ENCODE measurements at regions not wholly inside any gene's neighbourhood (a gene's known extent, or its start where the extent isn't known, plus 50 kb on each side); places are given as distances from the start of the nearest gene placed in this dataset.

- Histone ChIP-seq H3K4me1 (ENCODE audit: control insufficient read depth, insufficient read depth, low read length) (no peaks in the 10 kb centered on the region), H3K36me3 (ENCODE audit: control insufficient read depth in 2 of 2, insufficient read depth in 1 of 2, low read length in 2 of 2) (no peaks in the 10 kb centered on the region), H3K9me3 (ENCODE audit: control insufficient read depth, insufficient read depth, low read depth, low read length) (no peaks in the 10 kb centered on the region), H3K4me3 (ENCODE audit: low read depth, low read length) (no peak overlapping the region), H3K27ac (ENCODE audit: extremely low read depth, low read depth, low read length) (no peak overlapping the region)
- ChIA-PET POLR2A (no interaction called here), CTCF (interaction anchor here (1.5 kb wide), 1 partner anchor 478 kb away, joined by 3 read pairs; no protein-coding TSS in a partner anchor)
- TF ChIP-seq ZNF624 (tag by site-specific recombination; IDR thresholded peaks at IDR 0.05): no peak
- TF ChIP-seq ZNF211 (tag by site-specific recombination; IDR thresholded peaks at IDR 0.05; ENCODE audit: low read depth): no peak
- no peak for TF ChIP-seq ZNF571 (tag by site-specific recombination; IDR thresholded peaks at IDR 0.05)
- TF ChIP-seq ZNF580 (tag by site-specific recombination; IDR thresholded peaks at IDR 0.05): no peak
- no peak for TF ChIP-seq ZNF473 (tag by site-specific recombination; IDR thresholded peaks at IDR 0.05)
- TF ChIP-seq ZNF596 (tag by site-specific recombination; IDR thresholded peaks at IDR 0.05): no peak
- TF ChIP-seq MYNN (tag by site-specific recombination; IDR thresholded peaks at IDR 0.05; ENCODE audit: borderline replicate concordance): no peak
- no peak for TF ChIP-seq ZNF354C (tag by site-specific recombination; IDR thresholded peaks at IDR 0.05; ENCODE audit: borderline replicate concordance, low read depth)
- TF ChIP-seq ZNF157 (tag by site-specific recombination; IDR thresholded peaks at IDR 0.05): no peak
- no peak for TF ChIP-seq ZNF785 (tag by site-specific recombination; IDR thresholded peaks at IDR 0.05)
- no peak for TF ChIP-seq ZBTB26 (tag by site-specific recombination; optimal IDR thresholded peaks at IDR 0.05)
- TF ChIP-seq ZNF791 (tag by site-specific recombination; IDR thresholded peaks at IDR 0.05): no peak
- no peak for TF ChIP-seq ZNF19 (tag by site-specific recombination; IDR thresholded peaks at IDR 0.05; ENCODE audit: low read depth)
These were observed 55.4 kb upstream of the GREM2 start for GRCh38 chr1:240667351-240667750.

- POLR2A ChIA-PET: no interaction called here
- H3K36me3 ChIP-seq (ENCODE audit: control insufficient read depth in 2 of 2, insufficient read depth in 1 of 2, low read length in 2 of 2): no peaks in the 10 kb centered on the region
- H3K4me1 ChIP-seq (ENCODE audit: control insufficient read depth, insufficient read depth, low read length): no peaks in the 10 kb centered on the region
- H3K9me3 ChIP-seq (ENCODE audit: control insufficient read depth, insufficient read depth, low read depth, low read length): no peaks in the 10 kb centered on the region
- no peak for TF ChIP-seq ZBTB26 (tag by site-specific recombination; optimal IDR thresholded peaks at IDR 0.05)
- no peak overlapping the region for H3K4me3 ChIP-seq (ENCODE audit: low read depth, low read length)
- CTCF ChIA-PET: interaction anchor here (1.5 kb wide), 1 partner anchor 477 kb away, joined by 3 read pairs; no protein-coding TSS in a partner anchor
- H3K27ac ChIP-seq (ENCODE audit: extremely low read depth, low read depth, low read length): no peak overlapping the region
These were observed 54.7 kb upstream of the GREM2 start for GRCh38 chr1:240666568-240667198.

GRCh38 chr1:240663169-240663879, 51.4 kb upstream of the GREM2 start:
- POLR2A ChIA-PET: interaction anchor here (0.6 kb wide), 1 partner anchor 1280 kb away, joined by 3 read pairs; no protein-coding TSS in a partner anchor
- H3K36me3 ChIP-seq (ENCODE audit: control insufficient read depth in 2 of 2, insufficient read depth in 1 of 2, low read length in 2 of 2): no peaks in the 10 kb centered on the region
- H3K27ac ChIP-seq (ENCODE audit: extremely low read depth, low read depth, low read length): no peak overlapping the region
- no peak overlapping the region for H3K4me3 ChIP-seq (ENCODE audit: low read depth, low read length)
- CTCF ChIA-PET: no interaction called here
- no peaks in the 10 kb centered on the region for H3K9me3 ChIP-seq (ENCODE audit: control insufficient read depth, insufficient read depth, low read depth, low read length)
- no peaks in the 10 kb centered on the region for H3K4me1 ChIP-seq (ENCODE audit: control insufficient read depth, insufficient read depth, low read length)
- no peak for TF ChIP-seq ZNF654 (tag by site-specific recombination; IDR thresholded peaks at IDR 0.05; ENCODE audit: low read depth)
- TF ChIP-seq MYNN (tag by site-specific recombination; IDR thresholded peaks at IDR 0.05; ENCODE audit: borderline replicate concordance): no peak
- no peak for TF ChIP-seq ZNF529 (tag by site-specific recombination; IDR thresholded peaks at IDR 0.05; ENCODE audit: insufficient replicate concordance)
- TF ChIP-seq MEIS1 (CRISPR knock-in tag; IDR thresholded peaks at IDR 0.05; ENCODE audit: borderline replicate concordance): no peak
- TF ChIP-seq HOXD13 (CRISPR knock-in tag; IDR thresholded peaks at IDR 0.05; ENCODE audit: borderline replicate concordance): no peak
- TF ChIP-seq TSHZ1 (tag by site-specific recombination; IDR thresholded peaks at IDR 0.05; ENCODE audit: borderline replicate concordance): no peak

Measured in HEK293 (cell line).